Hepatocyte (in vitro differentiated cells): ENCODE measurements at regions not wholly inside any gene's neighbourhood (a gene's known extent, or its start where the extent isn't known, plus 50 kb on each side); places are given as distances from the start of the nearest gene placed in this dataset.
A peak's percentile ranks its signal among the peaks of the same experiment; 100 is the strongest.
"Not testable (repeated sequence)": the region's sequence is repeated elsewhere in the genome, so short reads cannot be mapped to it uniquely, and the experiment has no call there.

Experiments used
- DNase-seq: peaks from one replicate; pipeline ENCODE4 v3.0.0-alpha.2; 2016; ENCODE audit warnings: low spot score
- H2AFZ ChIP-seq: fragments of 200-600 bp; sonication (generic); 2 replicates; pipeline ENCODE4 v1.6.0; 2016; ENCODE audit warnings: antibody characterized with exemption, mild to moderate bottlenecking
- H3K27ac ChIP-seq: fragments of 200-600 bp; sonication (generic); 2 replicates; pipeline ENCODE4 v1.5.1; 2016; ENCODE audit warnings: mild to moderate bottlenecking
- H3K27me3 ChIP-seq: fragments of 200-600 bp; sonication (generic); 2 replicates; pipeline ENCODE4 v1.6.1; 2016
- H3K36me3 ChIP-seq: fragments of 200-600 bp; sonication (generic); replicated peaks from 2 replicates; pipeline ENCODE4 v1.5.1; 2016; ENCODE audit warnings: low read depth; ENCODE audit not compliant: insufficient read depth
- H3K4me1 ChIP-seq: fragments of 200-600 bp; sonication (generic); 2 replicates; pipeline ENCODE4 v1.5.1; 2016; ENCODE audit warnings: mild to moderate bottlenecking, moderate library complexity; ENCODE audit not compliant: insufficient read depth
- H3K4me2 ChIP-seq: fragments of 200-600 bp; sonication (generic); 2 replicates; pipeline ENCODE4 v1.6.0; 2016
- H3K4me3 ChIP-seq: fragments of 200-600 bp; sonication (generic); 2 replicates; pipeline ENCODE4 v1.5.1; 2016; ENCODE audit warnings: mild to moderate bottlenecking
- H3K79me2 ChIP-seq: fragments of 200-600 bp; sonication (generic); 2 replicates; pipeline ENCODE4 v1.6.0; 2017; ENCODE audit warnings: mild to moderate bottlenecking
- H3K9me2 ChIP-seq: fragments of 200-600 bp; sonication (generic); replicated peaks from 2 replicates; pipeline ENCODE4 v1.6.0; 2017; ENCODE audit warnings: mild to moderate bottlenecking; ENCODE audit not compliant: insufficient read depth
- H3K9me3 ChIP-seq: fragments of 200-600 bp; sonication (generic); 2 replicates; pipeline ENCODE4 v1.5.1; 2016; ENCODE audit warnings: low read depth, mild to moderate bottlenecking
- H4K20me1 ChIP-seq: fragments of 200-600 bp; sonication (generic); 2 replicates; pipeline ENCODE4 v1.6.0; 2016; ENCODE audit warnings: mild to moderate bottlenecking; ENCODE audit not compliant: insufficient read depth, poor library complexity, severe bottlenecking
- WGBS: methylation state at CpG from one replicate; pipeline ENCODE4 v1.1.6; 2016; ENCODE audit warnings: low lambda C conversion rate; ENCODE audit errors: missing lambda C conversion rate; 5-methylcytosine and 5-hydroxymethylcytosine counted together

- not testable (repeated sequence) for H3K27me3 ChIP-seq, H3K27ac ChIP-seq, H2AFZ ChIP-seq, DNase-seq, H3K9me3 ChIP-seq, H4K20me1 ChIP-seq, H3K36me3 ChIP-seq, H3K79me2 ChIP-seq, H3K9me2 ChIP-seq, H3K4me3 ChIP-seq, H3K4me1 ChIP-seq
- H3K4me2 ChIP-seq = peak overlapping the region; percentile 62
- 8% methylated on average over 31 of the region's 34 CpGs for WGBS
These were observed 132.0 kb downstream of the FAM72B start for GRCh38 chr1:121052081-121052660.

DNA sequence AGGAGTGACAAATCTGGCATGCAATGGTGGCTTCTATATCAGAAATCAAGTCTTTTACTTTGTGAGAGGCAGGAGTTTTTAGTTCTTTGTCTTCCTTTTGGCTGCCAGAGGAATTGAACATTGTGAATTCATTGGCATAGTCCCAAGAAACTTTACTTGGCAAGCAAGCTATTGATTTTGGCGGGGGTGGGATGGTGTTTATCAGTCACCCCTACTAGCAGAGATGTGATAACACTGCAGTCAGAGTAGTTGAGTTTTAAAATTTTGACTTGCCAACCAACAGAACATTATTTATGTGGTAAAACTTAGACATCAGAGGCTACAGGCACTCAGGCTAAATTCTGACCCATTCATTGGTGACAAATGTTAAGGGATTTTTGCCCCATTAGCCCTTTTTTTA lies 129.2 kb downstream of the FAM72B start:
- not testable (repeated sequence) for H3K27ac ChIP-seq, H3K4me1 ChIP-seq, H3K4me2 ChIP-seq, H4K20me1 ChIP-seq, H3K79me2 ChIP-seq, H3K9me2 ChIP-seq, H2AFZ ChIP-seq, H3K9me3 ChIP-seq, DNase-seq, H3K36me3 ChIP-seq, H3K27me3 ChIP-seq, H3K4me3 ChIP-seq
- no CpG with 5 or more reads among the region's 1 CpG for WGBS

- not testable (repeated sequence) for H3K27me3 ChIP-seq, DNase-seq, H3K79me2 ChIP-seq, H3K9me3 ChIP-seq, H2AFZ ChIP-seq, H3K9me2 ChIP-seq, H3K4me2 ChIP-seq, H3K4me1 ChIP-seq, H4K20me1 ChIP-seq, H3K4me3 ChIP-seq, H3K36me3 ChIP-seq, H3K27ac ChIP-seq
- WGBS = 56% methylated on average over 1 of the region's 1 CpG
These were observed 117.2 kb downstream of the FAM72B start for GRCh38 chr1:121066925-121067324.

DNA sequence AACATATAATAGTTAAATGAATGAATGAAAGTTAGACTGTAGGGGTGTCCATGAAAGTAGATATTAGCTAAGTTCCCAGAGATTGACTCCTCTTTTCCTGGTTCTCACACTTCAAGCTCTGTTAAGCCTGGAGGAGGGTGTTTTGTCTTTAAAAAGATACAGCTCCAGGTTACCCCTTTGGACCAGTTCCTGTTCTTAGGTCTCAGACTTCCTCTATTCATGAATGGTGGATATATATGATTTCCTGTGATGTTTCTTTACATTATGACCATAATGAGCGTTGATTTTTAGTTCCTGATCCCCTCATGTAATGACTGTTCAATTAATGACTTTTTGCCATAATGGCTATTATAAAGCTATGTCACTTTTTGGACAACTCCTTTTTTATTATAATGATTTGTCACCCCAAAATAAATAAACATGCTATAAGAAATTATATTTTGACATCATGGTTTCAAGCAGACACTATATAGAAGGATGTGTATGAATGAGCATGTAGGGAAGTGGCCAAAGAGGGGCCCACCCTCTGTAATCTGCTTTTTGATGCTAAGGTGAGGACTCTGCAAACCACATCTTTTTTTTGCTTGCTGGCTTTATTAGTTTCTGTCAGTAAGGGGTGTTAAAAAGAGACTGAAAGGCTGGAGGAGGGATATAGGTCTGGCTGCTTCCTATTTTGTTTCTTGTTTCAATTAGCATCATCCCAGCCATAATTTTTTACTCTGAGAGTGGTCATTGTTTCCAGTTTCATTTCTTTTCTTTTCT lies 115.2 kb downstream of the FAM72B start:
- H3K79me2 ChIP-seq, H3K4me2 ChIP-seq, H3K4me1 ChIP-seq, H3K27ac ChIP-seq, H3K9me3 ChIP-seq, H3K27me3 ChIP-seq, H3K36me3 ChIP-seq, H3K9me2 ChIP-seq, DNase-seq, H2AFZ ChIP-seq, H4K20me1 ChIP-seq, H3K4me3 ChIP-seq: not testable (repeated sequence)
- WGBS = no CpG with 5 or more reads among the region's 1 CpG

- H3K36me3 ChIP-seq, H3K9me3 ChIP-seq, H4K20me1 ChIP-seq, H3K4me3 ChIP-seq, H3K4me2 ChIP-seq, H3K27me3 ChIP-seq, H3K9me2 ChIP-seq, DNase-seq, H3K27ac ChIP-seq, H2AFZ ChIP-seq, H3K4me1 ChIP-seq, H3K79me2 ChIP-seq: not testable (repeated sequence)
- 83% methylated on average over 1 of the region's 1 CpG for WGBS
These were observed 110.3 kb downstream of the FAM72B start for GRCh38 chr1:121073852-121074251.

GRCh38 chr1:121075254-121075805 lies 108.8 kb downstream of the FAM72B start:
- H3K9me2 ChIP-seq, H3K4me3 ChIP-seq, H3K4me2 ChIP-seq, H3K9me3 ChIP-seq, H3K79me2 ChIP-seq, H2AFZ ChIP-seq, H3K27me3 ChIP-seq, H3K4me1 ChIP-seq, H3K27ac ChIP-seq, DNase-seq, H3K36me3 ChIP-seq, H4K20me1 ChIP-seq: not testable (repeated sequence)
- 50% methylated on average over 3 of the region's 3 CpGs for WGBS

DNA sequence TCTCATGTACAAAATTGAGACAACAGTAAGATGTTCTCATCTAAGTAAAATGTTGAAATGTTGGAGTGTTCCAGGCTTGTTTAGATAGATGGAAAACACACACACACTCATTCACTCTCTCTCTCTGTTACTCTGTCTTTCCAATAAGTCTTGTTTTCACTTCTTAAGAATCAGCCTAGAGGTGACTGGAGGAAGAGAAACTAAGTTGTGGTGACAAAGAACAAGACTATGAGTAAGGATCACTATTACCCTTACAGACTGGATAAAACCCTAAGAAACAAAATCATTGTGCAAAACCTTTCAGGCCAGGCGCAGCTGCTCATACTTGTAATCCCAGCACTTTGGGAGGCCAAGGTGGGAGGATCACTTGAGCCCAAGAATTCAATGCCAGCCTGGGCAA lies 107.5 kb downstream of the FAM72B start:
- not testable (repeated sequence) for DNase-seq, H3K9me3 ChIP-seq, H3K27ac ChIP-seq, H4K20me1 ChIP-seq, H2AFZ ChIP-seq, H3K4me3 ChIP-seq, H3K79me2 ChIP-seq, H3K4me1 ChIP-seq, H3K9me2 ChIP-seq, H3K4me2 ChIP-seq, H3K27me3 ChIP-seq, H3K36me3 ChIP-seq
- no CpG with 5 or more reads among the region's 1 CpG for WGBS

- not testable (repeated sequence) for H3K36me3 ChIP-seq, H2AFZ ChIP-seq, H3K9me3 ChIP-seq, H3K27me3 ChIP-seq, DNase-seq, H3K4me2 ChIP-seq, H3K4me3 ChIP-seq, H3K4me1 ChIP-seq, H3K79me2 ChIP-seq, H3K9me2 ChIP-seq, H3K27ac ChIP-seq, H4K20me1 ChIP-seq
These were observed 104.5 kb downstream of the FAM72B start for GRCh38 chr1:121079655-121080054.

DNA sequence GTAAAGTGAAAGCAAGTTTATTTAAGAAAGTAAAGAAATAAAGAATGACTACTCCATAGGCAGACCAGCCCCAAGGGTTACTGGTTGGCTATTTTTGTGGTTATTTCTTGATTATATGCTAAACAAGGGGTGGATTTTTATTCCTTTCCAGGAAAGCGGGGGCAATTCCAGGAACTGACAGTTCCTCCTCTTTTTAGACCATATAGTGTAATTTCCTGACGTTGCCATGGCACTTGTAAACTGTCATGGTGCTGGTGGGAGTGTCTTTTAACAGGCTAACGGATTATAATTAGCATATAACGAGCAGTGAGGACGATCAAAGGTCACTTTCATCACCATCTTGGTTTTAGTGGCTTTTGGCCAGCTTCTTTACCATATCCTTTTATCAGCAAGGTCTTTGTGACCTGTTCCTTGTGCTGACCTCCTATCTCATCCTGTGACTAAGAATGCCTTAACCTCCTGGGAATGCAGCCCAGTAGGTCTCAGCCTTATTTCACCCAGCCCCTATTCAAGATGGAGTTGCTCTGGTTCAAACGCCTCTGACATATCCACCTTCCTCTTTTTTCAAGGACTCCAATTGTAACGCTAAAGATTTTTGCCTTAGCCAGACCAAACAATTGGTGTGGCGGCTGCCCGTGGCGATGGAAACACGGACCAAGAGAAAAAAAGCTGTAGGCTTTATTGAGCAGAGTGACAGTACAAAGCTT lies 103.8 kb downstream of the FAM72B start:
- H3K4me2 ChIP-seq = peak overlapping the region; percentile 17
- H3K9me3 ChIP-seq, H4K20me1 ChIP-seq, DNase-seq, H3K79me2 ChIP-seq, H3K4me1 ChIP-seq, H3K27me3 ChIP-seq, H3K4me3 ChIP-seq, H3K27ac ChIP-seq, H3K36me3 ChIP-seq, H2AFZ ChIP-seq, H3K9me2 ChIP-seq: not testable (repeated sequence)
- 31% methylated on average over 11 of the region's 11 CpGs for WGBS
